Stimulated activated CD4-positive, alpha-beta T cell treated with anti-CD3 and anti-CD28 coated beads, Interleukin-15, amount 100 ng/mL, for 1 hour (primary cell): ENCODE measurements at regions not wholly inside any gene's neighbourhood (a gene's known extent, or its start where the extent isn't known, plus 50 kb on each side); places are given as distances from the start of the nearest gene placed in this dataset.

Source experiments
- DNase-seq, 2 donors: peaks; one replicate each; pipeline ENCODE4 v3.0.0-alpha.2; 2020; ENCODE audit warnings: low read depth in 1 of 2, low spot score in 1 of 2

DNA sequence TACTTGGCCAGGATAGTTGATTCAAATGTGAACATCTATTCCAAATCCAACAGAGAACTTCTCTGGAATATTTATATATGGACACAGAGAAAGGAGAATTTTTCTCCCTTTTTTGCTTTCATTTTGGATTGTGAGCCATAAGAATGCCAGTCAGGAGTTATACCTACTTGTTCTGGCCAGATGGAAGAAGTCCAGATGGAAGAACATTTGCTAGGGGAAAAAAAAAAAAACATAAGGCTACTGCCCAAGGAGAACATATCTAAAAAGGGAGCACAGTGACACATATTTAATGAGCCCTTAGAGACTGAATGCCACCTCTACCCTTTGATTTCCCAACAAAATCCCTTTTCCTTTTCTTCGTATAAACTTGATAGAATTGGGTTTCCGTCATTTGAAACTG is 61.7 kb upstream of the PPP2R2B start:
- DNase-seq: no peak

- DNase-seq: no peak
Observed at GRCh38 chr5:146944019-146944418, 65.5 kb upstream of the PPP2R2B start.

GRCh38 chr5:146944764-146945616 is 66.4 kb upstream of the PPP2R2B start:
- no peak for DNase-seq

DNA sequence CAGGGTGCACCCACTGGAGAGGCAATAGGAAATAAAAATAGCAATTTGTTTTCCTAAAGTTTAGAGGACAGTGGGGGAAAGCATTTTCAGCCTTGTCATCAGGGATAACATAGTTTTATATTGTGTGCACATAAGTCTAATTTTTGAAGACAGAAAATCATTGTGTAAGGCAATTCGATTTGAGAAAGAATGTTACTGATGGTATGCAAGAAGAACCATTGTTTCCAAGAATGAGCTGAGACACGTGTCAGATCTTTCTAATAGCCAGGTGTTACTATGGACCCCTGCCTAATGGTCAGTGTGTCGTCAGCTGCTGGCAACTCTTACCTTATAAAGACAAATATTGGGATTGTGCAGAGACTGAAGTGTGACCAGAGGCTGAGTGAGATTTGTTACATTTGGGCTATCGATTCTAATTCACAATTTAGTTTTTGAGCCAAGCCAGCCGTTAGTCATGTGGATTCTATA is 67.1 kb upstream of the PPP2R2B start:
- no peak for DNase-seq

DNA sequence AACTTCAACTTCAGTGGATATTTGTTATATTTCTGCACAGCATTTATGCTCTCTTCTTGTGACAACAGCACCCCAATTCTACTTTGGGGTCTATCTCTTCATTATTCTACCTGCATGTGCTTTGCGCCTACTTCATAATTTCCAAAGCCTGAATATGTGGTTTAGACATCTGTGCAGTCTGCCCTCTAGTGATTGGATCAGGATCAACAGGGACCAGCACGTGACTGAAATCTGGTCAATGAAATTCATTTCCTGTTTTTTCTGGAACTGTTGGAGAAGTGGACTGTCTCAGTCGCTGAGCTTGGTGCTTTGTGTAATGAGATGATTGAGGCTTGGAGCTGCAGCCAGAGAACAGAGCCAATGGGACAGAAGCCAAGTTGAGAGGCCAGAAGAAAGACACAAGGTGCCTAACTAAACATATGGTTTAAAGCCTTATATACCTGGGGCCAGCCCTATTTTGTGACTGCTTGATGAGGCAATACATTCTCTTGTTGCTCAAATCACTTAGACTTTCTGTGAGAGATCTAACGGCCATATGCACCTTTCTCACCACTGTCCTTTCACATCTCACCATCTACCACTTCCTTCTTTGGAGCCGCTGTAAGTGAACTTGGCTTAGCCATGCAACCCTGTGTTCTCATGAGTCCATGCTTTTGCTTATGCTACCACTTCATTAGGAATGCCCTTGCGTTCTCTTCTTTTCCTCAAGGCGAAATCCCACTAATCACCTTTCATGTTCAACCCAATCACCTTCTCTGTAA is 68.8 kb upstream of the PPP2R2B start:
- no peak for DNase-seq

DNA sequence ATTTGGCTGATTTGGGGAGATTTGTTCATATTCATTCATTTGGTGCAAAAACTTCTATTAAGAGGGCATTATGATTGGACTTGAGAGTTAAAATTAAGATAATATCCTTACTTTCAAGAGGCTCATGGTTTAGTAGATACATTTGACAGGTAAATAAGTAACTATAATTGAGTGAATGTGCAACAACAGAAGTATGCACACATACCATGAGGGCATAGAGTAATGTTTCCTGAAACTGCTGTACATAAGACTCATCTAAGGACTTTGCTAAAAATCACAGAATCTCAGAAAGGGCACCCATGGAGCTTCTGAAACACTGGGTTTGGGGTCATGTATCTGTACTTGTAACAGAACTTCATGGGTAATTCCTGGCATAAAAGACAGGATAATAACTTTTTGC is 70.1 kb upstream of the PPP2R2B start:
- no peak for DNase-seq

- no peak for DNase-seq
Observed at GRCh38 chr5:146952168-146952567, 73.6 kb upstream of the PPP2R2B start.

DNA sequence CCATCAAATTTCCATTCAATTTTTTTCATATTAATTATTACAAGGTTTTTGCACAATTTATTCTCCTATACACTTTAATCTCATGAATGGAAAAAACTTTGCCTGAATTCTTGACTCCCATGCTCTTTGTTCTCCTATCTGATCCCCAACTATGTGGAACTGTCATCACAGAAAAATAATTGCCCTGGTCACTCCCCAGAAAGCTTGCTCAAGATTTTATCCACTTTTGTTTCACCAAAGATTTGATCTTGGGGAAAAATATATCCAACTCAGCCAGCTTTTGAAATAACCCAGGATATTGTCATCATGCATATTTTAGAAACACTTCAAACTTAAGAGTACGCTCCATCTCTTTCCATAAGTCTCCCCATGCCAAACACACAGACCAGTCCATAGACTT is 77.7 kb upstream of the PPP2R2B start:
- DNase-seq: no peak

DNA sequence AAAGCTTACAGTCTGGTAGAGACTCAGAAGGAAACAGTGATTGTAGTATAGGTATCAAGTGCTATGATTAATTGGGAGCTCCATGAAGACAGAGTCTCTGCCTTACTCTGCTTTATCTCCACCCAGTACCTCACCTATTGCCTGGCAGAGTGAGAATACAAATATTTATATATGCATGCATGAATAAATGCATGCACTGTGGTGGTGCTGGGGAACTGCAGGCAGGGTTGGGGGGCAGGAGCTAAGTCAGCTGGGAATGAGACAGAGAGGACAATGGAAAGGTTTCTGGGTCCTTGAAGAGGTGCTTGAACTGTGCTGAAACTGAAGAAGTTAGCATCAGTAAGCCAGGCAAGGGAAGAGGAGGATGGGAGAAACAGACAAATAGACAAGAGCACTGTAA is 80.8 kb upstream of the PPP2R2B start:
- DNase-seq: no peak

DNA sequence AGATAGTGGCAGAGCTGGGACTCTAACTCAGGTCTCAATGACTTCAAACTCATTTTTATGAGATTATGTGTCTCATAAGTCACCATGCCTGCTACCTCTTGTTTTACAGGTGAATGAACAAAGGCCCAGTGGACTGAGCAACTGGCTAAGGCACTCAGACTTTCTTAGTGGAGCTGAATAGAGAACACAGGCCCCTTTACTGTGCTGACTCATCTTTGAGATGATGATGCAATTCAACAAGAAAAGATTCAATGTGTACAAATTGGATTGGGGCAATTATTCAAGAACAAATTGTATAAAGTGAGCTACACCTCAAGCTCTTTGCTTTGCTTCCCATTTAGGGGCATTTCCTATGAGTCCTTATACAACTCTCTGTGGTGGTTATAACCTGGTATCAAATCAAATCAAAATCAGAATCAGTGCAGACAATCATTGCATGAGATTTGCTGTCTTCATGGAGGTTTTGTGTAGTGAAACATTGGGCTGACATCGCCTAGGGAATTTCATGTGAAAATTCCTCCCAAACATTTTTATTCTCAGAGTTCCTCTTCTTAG is 84.3 kb upstream of the PPP2R2B start:
- no peak for DNase-seq

DNA sequence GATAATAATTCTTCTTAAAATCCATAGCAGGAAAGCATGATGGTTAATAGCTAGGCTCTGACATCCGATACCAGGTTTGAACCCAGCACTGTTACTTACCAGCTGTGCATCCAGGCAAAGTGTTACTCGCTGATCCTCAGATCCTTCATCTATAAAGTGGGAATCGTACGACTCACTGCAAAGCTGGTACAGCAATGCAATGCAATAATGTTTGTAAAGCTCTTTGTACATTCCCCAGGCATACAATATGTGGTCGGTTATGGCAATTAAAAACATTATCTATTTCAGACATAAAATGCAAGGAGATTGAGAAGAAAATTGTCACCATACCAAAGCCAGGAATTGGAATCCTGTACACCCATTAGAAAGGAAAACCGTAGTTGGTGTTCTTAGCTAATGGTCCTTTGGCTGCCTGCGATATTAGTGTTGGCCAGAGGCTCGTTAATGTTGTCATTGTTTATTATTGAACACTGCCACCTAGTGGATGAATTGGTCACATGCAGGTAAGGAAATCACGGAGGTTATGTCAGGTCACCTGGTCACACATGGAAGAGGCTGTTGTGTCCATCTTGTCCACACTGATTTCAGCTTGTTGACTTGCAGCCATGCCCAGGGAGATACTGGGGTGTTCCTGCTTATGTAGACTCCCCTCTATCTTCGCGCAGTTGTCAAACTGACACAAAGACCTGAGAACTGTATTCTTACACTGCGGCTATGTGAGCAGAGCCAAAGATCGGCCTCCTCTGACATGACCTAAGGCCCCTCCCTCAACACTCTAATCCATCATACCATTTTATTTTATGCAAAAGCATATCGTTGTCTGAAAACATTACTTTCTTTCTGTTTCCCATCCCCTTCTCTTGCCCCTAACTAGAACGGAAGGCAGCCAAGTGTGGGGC is 87.5 kb upstream of the PPP2R2B start:
- peak in 1 of 2 donors; percentile 9 for DNase-seq

- DNase-seq: no peak
Observed at GRCh38 chr5:146967646-146968045, 89.1 kb upstream of the PPP2R2B start.

DNA sequence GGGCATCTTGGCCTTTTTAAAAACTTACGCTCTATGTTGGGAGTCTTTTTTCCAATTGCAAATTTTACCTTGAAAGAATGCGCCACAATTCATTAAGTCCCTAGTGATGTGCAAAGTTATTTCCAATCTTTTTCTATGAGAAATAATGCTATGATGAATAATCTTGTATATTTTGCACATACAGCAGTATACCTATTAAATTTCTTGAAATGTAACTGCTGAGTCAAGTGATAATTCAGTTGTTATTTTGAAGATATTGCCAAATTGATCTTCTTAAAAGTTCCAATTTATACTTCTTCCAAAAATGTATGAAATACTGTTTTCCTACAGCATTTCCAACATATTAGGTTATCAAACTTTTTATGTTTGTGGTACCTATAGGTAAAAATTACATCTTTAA is 92.8 kb upstream of the PPP2R2B start:
- DNase-seq: no peak

DNA sequence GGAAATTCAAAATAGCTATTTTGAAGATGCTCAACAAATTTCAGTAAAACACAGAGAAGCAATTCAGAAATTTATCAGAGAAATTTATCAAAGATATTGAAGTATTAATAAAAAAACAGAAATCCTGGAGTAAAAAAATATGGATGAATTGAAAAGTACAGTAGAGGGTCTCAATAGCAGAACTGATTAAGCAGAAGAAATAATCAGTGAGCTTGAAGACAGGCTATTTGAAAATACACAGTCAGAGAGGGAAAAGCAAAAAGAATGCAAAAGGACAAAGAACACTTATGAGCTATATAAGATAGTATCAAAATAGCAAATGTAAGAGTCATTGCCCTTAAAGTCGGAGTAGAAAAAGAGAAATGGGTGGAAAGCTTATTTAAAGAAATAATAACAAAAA is 107.9 kb upstream of the PPP2R2B start:
- DNase-seq: no peak

GRCh38 chr5:146993876-146994530 is 115.4 kb upstream of the PPP2R2B start:
- no peak for DNase-seq

- DNase-seq: no peak
Observed at GRCh38 chr5:146995878-146996277, 117.3 kb upstream of the PPP2R2B start.

- no peak for DNase-seq
Observed at GRCh38 chr5:147015405-147015804, 136.8 kb upstream of the PPP2R2B start.

GRCh38 chr5:147017191-147017590 is 138.6 kb upstream of the PPP2R2B start:
- no peak for DNase-seq

GRCh38 chr5:147017621-147018020 is 139.1 kb upstream of the PPP2R2B start:
- no peak for DNase-seq

- no peak for DNase-seq
Observed at GRCh38 chr5:147018812-147019211, 140.3 kb upstream of the PPP2R2B start.
